ENCODE measurements at regions not wholly inside any gene's neighbourhood (a gene's known extent, or its start where the extent isn't known, plus 50 kb on each side); places are given as distances from the start of the nearest gene placed in this dataset.
"Not testable (repeated sequence)": the region's sequence is repeated elsewhere in the genome, so short reads cannot be mapped to it uniquely, and the experiment has no call there.

- in situ Hi-C loops (cut with MboI; ENCODE audit: low sequenced_read_pairs): no loop called here
Measured at GRCh38 chr5:155826611-155827507, 500.1 kb upstream of the SGCD start.

- in situ Hi-C loops (cut with MboI; ENCODE audit: low sequenced_read_pairs): not testable (repeated sequence)
Measured at GRCh38 chr5:155827508-155827815, 499.5 kb upstream of the SGCD start.

GRCh38 chr5:155827949-155828348 is 499.0 kb upstream of the SGCD start:
- in situ Hi-C loops (cut with MboI; ENCODE audit: low sequenced_read_pairs): no loop called here

DNA sequence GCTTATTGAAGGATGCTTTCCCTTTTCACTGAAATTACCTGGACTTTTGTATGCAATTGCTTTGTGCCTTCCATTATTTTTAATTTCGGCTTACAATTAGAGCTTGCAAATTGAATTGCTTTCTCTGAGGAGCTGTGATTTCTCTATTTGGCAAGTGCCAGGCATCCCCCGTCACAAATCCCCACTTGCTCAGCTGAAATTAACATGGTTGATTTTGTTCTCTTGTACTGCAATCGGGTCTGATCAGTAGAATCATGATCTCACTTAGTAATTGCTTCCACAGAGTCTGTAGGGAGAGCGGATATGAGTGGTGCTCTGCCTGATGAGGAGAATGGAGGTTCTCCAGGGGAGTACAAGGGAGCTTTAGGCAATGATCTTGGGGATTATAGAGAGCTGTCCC is 495.5 kb upstream of the SGCD start:
- in situ Hi-C loops (cut with MboI; ENCODE audit: low sequenced_read_pairs): no loop called here

DNA sequence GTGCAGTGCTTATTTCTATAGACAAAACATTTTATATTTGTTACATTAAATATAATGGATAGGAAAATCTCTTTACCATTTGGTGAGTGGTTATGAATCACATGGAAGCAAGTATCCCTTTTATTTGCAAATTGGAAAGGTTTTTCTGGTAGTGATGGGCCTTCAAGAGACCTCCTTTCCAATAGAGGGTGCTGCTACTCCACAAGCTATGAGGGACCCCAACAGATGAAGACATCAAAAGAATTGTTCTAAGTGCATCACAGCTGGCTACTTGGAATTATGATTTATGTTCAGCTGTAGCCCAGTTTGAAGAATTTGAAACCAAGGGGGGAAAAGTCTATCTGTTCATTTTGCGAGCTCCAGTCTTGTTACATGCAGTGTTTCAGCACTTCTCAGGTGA is 493.7 kb upstream of the SGCD start:
- in situ Hi-C loops (cut with MboI; ENCODE audit: low sequenced_read_pairs): no loop called here

DNA sequence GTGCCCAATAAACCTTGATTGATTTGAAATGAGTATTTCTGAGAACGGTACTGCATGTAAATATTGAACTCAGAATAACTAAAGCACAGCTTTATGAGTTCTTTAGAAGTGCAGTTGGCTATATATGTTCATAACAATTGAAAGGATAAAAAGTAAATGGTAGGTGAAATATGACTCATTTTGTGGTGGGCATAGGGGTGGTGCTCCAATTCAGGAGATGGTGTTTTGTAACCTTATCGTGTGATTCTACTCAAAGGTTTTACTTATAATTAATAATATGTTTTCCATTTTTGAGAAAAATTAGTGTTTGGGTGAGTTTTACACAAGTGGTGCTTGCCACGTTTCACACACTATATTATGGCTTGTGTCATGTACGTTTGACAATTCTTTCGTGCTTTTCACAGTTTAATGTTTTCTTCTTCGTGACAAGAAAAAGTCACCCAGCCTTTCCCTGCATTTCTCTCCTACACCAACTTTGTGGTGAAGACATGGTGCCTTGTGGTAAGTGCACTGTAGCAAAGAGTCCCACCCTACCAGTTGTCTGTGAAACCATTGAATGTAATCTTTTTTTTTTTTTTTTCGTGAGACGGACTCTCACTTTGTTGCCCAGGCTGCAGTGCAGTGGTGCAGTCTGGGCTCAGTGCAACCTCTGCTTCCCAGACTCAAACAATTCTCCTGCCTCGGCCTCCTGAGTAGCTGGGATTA is 492.5 kb upstream of the SGCD start:
- in situ Hi-C loops (cut with MboI; ENCODE audit: low sequenced_read_pairs): no loop called here

- in situ Hi-C loops (cut with MboI; ENCODE audit: low sequenced_read_pairs): no loop called here
Measured at GRCh38 chr5:155836089-155836803, 490.7 kb upstream of the SGCD start.

GRCh38 chr5:155838394-155838793 is 488.6 kb upstream of the SGCD start:
- in situ Hi-C loops (cut with MboI; ENCODE audit: low sequenced_read_pairs): no loop called here

GRCh38 chr5:155839251-155840037 is 487.5 kb upstream of the SGCD start:
- in situ Hi-C loops (cut with MboI; ENCODE audit: low sequenced_read_pairs): no loop called here

GRCh38 chr5:155844542-155844941 is 482.4 kb upstream of the SGCD start:
- in situ Hi-C loops (cut with MboI; ENCODE audit: low sequenced_read_pairs): no loop called here

DNA sequence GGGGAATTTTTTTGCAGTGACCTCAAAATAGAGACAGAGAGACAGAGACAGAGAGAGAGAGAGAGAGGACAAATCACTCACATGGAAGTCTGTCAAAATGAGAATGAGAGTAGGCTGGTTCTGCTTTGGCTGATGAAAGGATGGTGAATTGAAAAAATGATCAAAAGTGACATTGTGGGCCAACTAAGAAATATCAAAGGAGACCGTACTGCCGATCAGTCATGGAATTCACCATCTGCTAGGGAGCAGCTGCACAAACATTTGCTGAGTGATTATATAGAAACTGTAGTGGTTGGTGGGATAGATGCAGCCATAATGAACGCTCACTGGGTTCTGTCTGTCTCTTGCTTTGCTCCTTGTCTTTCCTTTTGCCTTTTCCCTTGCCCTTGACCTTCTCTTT is 476.6 kb upstream of the SGCD start:
- in situ Hi-C loops (cut with MboI; ENCODE audit: low sequenced_read_pairs): no loop called here

DNA sequence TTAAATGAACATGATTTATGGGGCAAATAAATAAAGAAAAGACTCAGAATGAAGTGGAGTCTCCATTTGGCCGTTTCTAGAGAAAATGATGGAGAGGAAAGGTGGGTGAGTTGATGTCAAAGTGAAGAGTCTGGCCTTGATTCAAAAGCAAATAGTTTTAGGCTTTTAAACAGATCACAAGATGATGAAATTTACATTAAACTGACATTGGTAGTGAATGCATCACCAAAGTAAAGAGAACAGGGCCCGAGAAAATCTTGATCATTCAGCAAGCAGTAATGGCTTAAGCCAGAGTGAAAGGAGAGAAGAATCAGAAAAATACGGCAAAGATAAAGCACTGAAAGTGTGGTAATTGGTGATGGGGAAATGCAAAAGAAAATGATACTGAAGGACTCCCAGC is 460.0 kb upstream of the SGCD start:
- in situ Hi-C loops (cut with MboI; ENCODE audit: low sequenced_read_pairs): no loop called here

- in situ Hi-C loops (cut with MboI; ENCODE audit: low sequenced_read_pairs): no loop called here
Measured at GRCh38 chr5:155867522-155868088, 459.4 kb upstream of the SGCD start.

DNA sequence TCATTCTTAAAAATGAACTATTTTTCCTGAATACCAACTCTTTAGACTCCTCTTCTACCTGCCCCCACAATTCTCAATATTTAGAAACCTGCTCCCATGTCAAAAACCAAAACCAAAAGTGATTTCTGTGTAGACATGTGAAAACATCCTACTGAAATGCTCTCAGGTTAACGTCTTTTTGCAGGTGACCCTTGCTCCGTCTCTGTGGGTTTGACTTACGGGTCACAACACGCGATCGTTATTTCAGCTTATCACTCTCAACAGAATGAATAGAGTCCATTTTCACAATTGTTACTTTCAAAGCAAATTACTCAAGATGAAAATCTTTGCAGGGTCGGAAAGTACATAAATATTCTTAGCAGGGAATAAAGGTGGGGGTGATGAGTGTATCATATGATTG is 456.3 kb upstream of the SGCD start:
- in situ Hi-C loops (cut with MboI; ENCODE audit: low sequenced_read_pairs): no loop called here

DNA sequence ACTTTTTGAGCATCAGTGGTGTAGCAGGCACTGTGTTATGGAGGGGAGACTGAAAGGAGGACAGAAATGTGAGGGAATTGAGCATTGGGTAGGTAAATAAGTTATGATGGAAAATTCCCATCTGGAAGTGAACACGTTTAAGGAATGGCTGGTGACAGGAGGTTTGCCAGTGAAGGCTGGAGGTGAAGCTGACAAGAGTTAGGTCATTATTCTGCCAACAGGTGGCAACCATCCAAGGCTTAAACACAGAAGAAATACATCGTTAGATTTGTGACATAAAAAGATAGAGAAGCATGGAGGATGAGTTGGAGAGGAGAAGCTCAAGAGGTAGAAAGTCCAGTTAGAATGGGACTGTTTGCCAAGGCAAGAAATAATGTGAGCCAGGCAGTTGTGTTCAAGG is 455.3 kb upstream of the SGCD start:
- in situ Hi-C loops (cut with MboI; ENCODE audit: low sequenced_read_pairs): no loop called here

- in situ Hi-C loops (cut with MboI; ENCODE audit: low sequenced_read_pairs): no loop called here
Measured at GRCh38 chr5:155872629-155873220, 454.2 kb upstream of the SGCD start.

GRCh38 chr5:155878991-155879575 is 447.9 kb upstream of the SGCD start:
- in situ Hi-C loops (cut with MboI; ENCODE audit: low sequenced_read_pairs): no loop called here

GRCh38 chr5:155884041-155884440 is 442.9 kb upstream of the SGCD start:
- in situ Hi-C loops (cut with MboI; ENCODE audit: low sequenced_read_pairs): no loop called here

DNA sequence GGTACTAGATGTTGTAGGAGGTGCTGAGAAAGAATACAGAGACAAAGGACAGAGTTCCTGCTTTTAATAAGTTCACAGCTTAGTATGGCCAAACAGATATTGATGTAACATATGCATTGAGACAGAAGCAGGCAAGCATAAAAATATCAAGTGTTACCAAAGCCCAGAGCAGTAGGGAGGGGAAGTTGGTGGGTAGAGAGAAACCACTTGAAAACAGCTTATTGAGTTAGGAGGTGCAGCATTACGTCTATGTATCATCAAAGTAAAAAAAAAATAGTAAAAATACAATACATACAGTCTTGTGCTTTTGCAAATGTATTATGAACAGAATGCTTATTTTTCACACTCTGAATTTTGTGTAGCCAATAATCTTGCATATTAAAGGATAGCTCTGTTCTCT is 441.8 kb upstream of the SGCD start:
- in situ Hi-C loops (cut with MboI; ENCODE audit: low sequenced_read_pairs): no loop called here
